Cerebellar nuclear complex (tissue), 1 donor: ENCODE measurements at regions not wholly inside any gene's neighbourhood (a gene's known extent, or its start where the extent isn't known, plus 50 kb on each side); places are given as distances from the start of the nearest gene placed in this dataset.
A peak's percentile ranks its signal among the peaks of the same experiment; 100 is the strongest.
"Not testable (repeated sequence)": the region's sequence is repeated elsewhere in the genome, so short reads cannot be mapped to it uniquely, and the experiment has no call there.

ENCODE experiments used
- DNase-seq, 2 experiments: peaks; one replicate each; lab custom pipeline; 2025; lab: John Stamatoyannopoulos, UW

GRCh38 chr7:131081308-131081707 is 246.4 kb upstream of the MKLN1 start:
- DNase-seq: no peak

- no peak for DNase-seq
Observed at GRCh38 chr7:131083781-131084180, 243.9 kb upstream of the MKLN1 start.

- DNase-seq: not testable (repeated sequence)
Observed at GRCh38 chr7:131084336-131084735, 243.3 kb upstream of the MKLN1 start.

GRCh38 chr7:131087756-131088658 is 239.7 kb upstream of the MKLN1 start:
- no peak for DNase-seq

- DNase-seq: no peak
Observed at GRCh38 chr7:131090188-131090587, 237.5 kb upstream of the MKLN1 start.

GRCh38 chr7:131090886-131091692 is 236.6 kb upstream of the MKLN1 start:
- no peak for DNase-seq

GRCh38 chr7:131094685-131095084 is 233.0 kb upstream of the MKLN1 start:
- no peak for DNase-seq

- DNase-seq: no peak
Observed at GRCh38 chr7:131095346-131095745, 232.3 kb upstream of the MKLN1 start.

GRCh38 chr7:131096267-131096927 is 231.3 kb upstream of the MKLN1 start:
- DNase-seq: no peak

GRCh38 chr7:131097662-131098376 is 229.9 kb upstream of the MKLN1 start:
- no peak for DNase-seq

GRCh38 chr7:131098527-131098926 is 229.1 kb upstream of the MKLN1 start:
- no peak for DNase-seq

GRCh38 chr7:131100357-131101054 is 227.2 kb upstream of the MKLN1 start:
- no peak for DNase-seq

GRCh38 chr7:131103997-131104396 is 223.7 kb upstream of the MKLN1 start:
- no peak for DNase-seq

- DNase-seq: no peak
Observed at GRCh38 chr7:131104596-131105293, 222.9 kb upstream of the MKLN1 start.

GRCh38 chr7:131105294-131105798 is 222.3 kb upstream of the MKLN1 start:
- DNase-seq: no peak

GRCh38 chr7:131105799-131106680 is 221.6 kb upstream of the MKLN1 start:
- DNase-seq: no peak

GRCh38 chr7:131106681-131107336 is 220.9 kb upstream of the MKLN1 start:
- DNase-seq: no peak

GRCh38 chr7:131107337-131108211 is 220.1 kb upstream of the MKLN1 start:
- DNase-seq: peak in 1 of 2 experiments; percentile 72
